Hematopoietic multipotent progenitor cell treated with erythropoietin and hydrocortisone succinate and interleukin-3 and kit ligand, for 4 days (in vitro differentiated cells): ENCODE measurements at regions not wholly inside any gene's neighbourhood (a gene's known extent, or its start where the extent isn't known, plus 50 kb on each side); places are given as distances from the start of the nearest gene placed in this dataset.
"Not testable (repeated sequence)": the region's sequence is repeated elsewhere in the genome, so short reads cannot be mapped to it uniquely, and the experiment has no call there.

ENCODE experiments used
- DNase-seq: peaks from one replicate; pipeline ENCODE4 v3.0.0-alpha.2; 2015

- DNase-seq: no peak
These were observed 369.2 kb downstream of the CCER1 start for GRCh38 chr12:90585640-90586304.

GRCh38 chr12:90576707-90577106 lies 378.3 kb downstream of the CCER1 start:
- no peak for DNase-seq

- no peak for DNase-seq
These were observed 379.0 kb downstream of the CCER1 start for GRCh38 chr12:90575995-90576394.

GRCh38 chr12:90574676-90575075 lies 380.3 kb downstream of the CCER1 start:
- DNase-seq: no peak

- DNase-seq: no peak
These were observed 382.2 kb downstream of the CCER1 start for GRCh38 chr12:90572778-90573177.

- DNase-seq: no peak
These were observed 385.3 kb downstream of the CCER1 start for GRCh38 chr12:90569685-90570084.

- DNase-seq: no peak
These were observed 392.3 kb downstream of the CCER1 start for GRCh38 chr12:90562671-90563070.

GRCh38 chr12:90548595-90548994 lies 406.4 kb downstream of the CCER1 start:
- no peak for DNase-seq

GRCh38 chr12:90546511-90546910 lies 408.5 kb downstream of the CCER1 start:
- DNase-seq: no peak

GRCh38 chr12:90543841-90544240 lies 411.1 kb downstream of the CCER1 start:
- DNase-seq: no peak

- no peak for DNase-seq
These were observed 411.6 kb downstream of the CCER1 start for GRCh38 chr12:90543374-90543773.

- DNase-seq: not testable (repeated sequence)
These were observed 412.1 kb downstream of the CCER1 start for GRCh38 chr12:90542852-90543251.

- not testable (repeated sequence) for DNase-seq
These were observed 421.1 kb downstream of the CCER1 start for GRCh38 chr12:90533828-90534227.

GRCh38 chr12:90520002-90520734 lies 434.8 kb downstream of the CCER1 start:
- no peak for DNase-seq

- no peak for DNase-seq
These were observed 435.7 kb downstream of the CCER1 start for GRCh38 chr12:90519285-90519684.

- no peak for DNase-seq
These were observed 439.5 kb downstream of the CCER1 start for GRCh38 chr12:90515199-90516175.

GRCh38 chr12:90514325-90514724 lies 440.7 kb downstream of the CCER1 start:
- DNase-seq: no peak

GRCh38 chr12:90512518-90512917 lies 442.5 kb downstream of the CCER1 start:
- DNase-seq: no peak

GRCh38 chr12:90510948-90511347 lies 444.0 kb downstream of the CCER1 start:
- DNase-seq: no peak

- no peak for DNase-seq
These were observed 450.2 kb downstream of the CCER1 start for GRCh38 chr12:90504806-90505205.

GRCh38 chr12:90502070-90502469 lies 452.9 kb downstream of the CCER1 start:
- DNase-seq: no peak

GRCh38 chr12:90501412-90501811 lies 453.6 kb downstream of the CCER1 start:
- DNase-seq: no peak

- no peak for DNase-seq
These were observed 455.2 kb downstream of the CCER1 start for GRCh38 chr12:90499795-90500194.
